Ramos (cell line): ENCODE measurements at regions not wholly inside any gene's neighbourhood (a gene's known extent, or its start where the extent isn't known, plus 50 kb on each side); places are given as distances from the start of the nearest gene placed in this dataset.

Experiments used
- in situ Hi-C: fragments of 300-500 bp; cut with MboI; formaldehyde crosslinking; loops from one replicate; pipeline ENCODE4 v1.14.3; 2022; ENCODE audit warnings: low sequenced_read_pairs; ENCODE audit not compliant: unreplicated experiment

- in situ Hi-C loops: no loop called here
Observed at GRCh38 chr4:52212702-52213101, 161.6 kb downstream of the SPATA18 start.

- in situ Hi-C loops: no loop called here
Observed at GRCh38 chr4:52231526-52231925, 180.4 kb downstream of the SPATA18 start.

- in situ Hi-C loops: no loop called here
Observed at GRCh38 chr4:52234561-52235440, 183.7 kb downstream of the SPATA18 start.

GRCh38 chr4:52235552-52236201 is 184.6 kb downstream of the SPATA18 start:
- in situ Hi-C loops: no loop called here

DNA sequence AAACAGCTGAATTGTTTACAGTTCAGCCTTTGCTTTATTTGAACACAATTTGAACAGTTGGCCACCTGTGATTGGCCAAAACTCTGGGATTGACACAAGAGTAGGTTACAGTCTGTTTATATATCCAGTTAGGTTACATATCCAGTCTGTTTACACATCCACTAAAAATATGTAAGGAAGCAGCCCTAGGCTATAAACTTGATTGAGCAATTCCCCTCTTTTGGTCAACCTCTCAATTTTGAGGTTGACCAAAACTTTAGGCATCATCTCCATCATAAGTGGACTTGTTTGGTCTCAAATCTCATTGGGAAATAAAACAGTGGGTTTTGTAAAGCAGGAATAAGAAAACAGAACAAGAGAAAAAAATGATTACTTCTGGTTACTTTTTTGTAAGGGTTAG is 190.8 kb downstream of the SPATA18 start:
- in situ Hi-C loops: no loop called here

- in situ Hi-C loops: no loop called here
Observed at GRCh38 chr4:52243367-52243766, 192.3 kb downstream of the SPATA18 start.

GRCh38 chr4:52244103-52244775 is 193.1 kb downstream of the SPATA18 start:
- in situ Hi-C loops: no loop called here

- in situ Hi-C loops: no loop called here
Observed at GRCh38 chr4:52244848-52245247, 193.7 kb downstream of the SPATA18 start.

GRCh38 chr4:52246827-52247226 is 195.7 kb downstream of the SPATA18 start:
- in situ Hi-C loops: no loop called here

DNA sequence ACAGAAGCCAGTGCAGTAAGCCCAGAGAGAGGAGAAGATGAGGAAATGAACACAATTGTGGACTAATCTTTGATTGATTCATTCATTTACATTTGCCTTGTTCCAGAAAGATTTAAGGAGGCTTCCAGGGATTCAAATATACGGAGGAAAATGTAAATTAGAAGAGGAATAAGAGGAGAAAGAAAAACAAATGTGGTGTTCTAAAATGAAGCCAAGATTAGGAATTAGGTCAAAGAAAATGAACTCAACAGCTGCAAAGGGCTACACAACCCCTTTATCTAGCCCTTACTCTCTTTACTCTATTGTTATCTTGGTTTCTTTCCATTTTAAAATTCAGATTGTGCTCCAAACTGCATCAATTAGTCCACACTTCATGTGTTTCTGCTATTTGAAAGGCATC is 196.8 kb downstream of the SPATA18 start:
- in situ Hi-C loops: no loop called here

GRCh38 chr4:52248820-52249219 is 197.7 kb downstream of the SPATA18 start:
- in situ Hi-C loops: no loop called here

DNA sequence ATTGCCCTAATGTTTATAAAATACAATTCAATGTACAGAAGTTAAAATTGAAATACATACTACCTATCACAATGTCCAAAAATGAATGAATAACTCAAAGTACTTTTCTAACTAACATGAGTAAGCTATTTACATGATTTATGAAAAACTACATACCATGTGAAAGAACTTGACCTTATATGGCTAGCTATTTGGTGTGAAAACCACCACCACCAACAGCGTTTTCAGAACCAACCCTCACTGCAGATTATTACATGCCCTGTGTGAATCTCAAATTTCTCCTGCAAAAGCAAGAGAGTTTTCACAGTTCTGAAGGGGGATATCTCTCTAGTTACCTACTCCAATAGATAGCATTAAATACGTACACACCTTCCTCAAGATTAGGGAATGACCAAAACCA is 198.5 kb downstream of the SPATA18 start:
- in situ Hi-C loops: no loop called here

- in situ Hi-C loops: no loop called here
Observed at GRCh38 chr4:52250154-52250553, 199.1 kb downstream of the SPATA18 start.

DNA sequence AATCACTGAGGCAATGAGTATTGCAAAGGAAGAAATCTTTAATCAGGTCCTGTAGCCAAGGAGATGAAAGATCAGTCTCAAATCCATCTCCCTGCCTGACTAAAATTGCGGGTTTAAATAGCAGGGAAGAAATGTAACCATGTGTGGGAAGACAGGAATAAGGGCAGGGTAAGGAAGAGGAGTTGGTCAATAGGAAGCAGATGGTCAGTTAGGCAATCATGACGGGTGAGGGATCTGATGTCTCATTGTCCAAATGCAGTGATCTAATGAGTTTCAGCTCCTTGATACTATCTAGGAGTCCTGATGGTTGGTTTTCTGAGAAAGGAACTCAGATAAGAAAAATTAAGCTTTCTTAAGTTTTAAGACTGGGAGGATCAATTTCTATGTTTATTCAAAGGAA is 200.8 kb downstream of the SPATA18 start:
- in situ Hi-C loops: no loop called here

DNA sequence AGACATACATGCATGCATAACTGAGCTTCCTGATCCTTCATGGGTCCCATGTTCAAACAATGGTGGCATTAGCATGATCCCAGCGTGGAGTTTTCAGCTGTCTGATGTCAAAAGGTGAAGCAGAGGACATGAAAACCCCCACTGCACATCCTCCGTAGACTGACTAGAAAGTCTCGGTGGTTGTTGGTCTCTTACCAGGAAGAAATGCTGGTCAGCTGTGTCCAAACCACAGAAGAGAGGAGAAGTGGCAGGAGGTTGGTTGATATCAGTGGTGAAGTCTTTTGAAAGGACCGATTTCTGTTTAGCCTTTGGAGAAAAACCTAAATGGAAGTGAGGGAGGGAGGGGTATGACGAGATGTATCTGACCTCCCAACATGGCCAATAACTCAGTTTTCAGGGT is 201.9 kb downstream of the SPATA18 start:
- in situ Hi-C loops: no loop called here

DNA sequence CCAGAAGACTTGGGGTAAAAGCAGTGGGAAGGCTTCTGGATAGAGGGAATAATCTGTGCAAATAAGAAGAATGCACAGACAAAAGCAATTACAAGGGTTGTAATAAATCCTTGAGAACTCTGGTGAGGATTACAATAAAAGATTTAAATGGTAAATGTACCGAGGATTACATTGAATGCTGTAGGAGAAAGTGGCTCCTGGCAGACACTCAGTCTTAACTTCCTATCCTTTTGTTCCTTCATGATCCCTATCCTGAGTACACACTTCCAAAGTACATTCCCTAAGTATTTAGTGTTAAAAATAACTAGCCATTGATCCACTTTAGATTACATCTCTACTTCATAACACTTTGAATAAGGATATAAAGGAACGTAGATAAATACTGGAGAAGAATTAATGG is 205.4 kb downstream of the SPATA18 start:
- in situ Hi-C loops: no loop called here

- in situ Hi-C loops: no loop called here
Observed at GRCh38 chr4:52259978-52260377, 208.9 kb downstream of the SPATA18 start.

GRCh38 chr4:52260514-52261210 is 209.6 kb downstream of the SPATA18 start:
- in situ Hi-C loops: no loop called here

GRCh38 chr4:52263607-52264006 is 212.5 kb downstream of the SPATA18 start:
- in situ Hi-C loops: no loop called here

DNA sequence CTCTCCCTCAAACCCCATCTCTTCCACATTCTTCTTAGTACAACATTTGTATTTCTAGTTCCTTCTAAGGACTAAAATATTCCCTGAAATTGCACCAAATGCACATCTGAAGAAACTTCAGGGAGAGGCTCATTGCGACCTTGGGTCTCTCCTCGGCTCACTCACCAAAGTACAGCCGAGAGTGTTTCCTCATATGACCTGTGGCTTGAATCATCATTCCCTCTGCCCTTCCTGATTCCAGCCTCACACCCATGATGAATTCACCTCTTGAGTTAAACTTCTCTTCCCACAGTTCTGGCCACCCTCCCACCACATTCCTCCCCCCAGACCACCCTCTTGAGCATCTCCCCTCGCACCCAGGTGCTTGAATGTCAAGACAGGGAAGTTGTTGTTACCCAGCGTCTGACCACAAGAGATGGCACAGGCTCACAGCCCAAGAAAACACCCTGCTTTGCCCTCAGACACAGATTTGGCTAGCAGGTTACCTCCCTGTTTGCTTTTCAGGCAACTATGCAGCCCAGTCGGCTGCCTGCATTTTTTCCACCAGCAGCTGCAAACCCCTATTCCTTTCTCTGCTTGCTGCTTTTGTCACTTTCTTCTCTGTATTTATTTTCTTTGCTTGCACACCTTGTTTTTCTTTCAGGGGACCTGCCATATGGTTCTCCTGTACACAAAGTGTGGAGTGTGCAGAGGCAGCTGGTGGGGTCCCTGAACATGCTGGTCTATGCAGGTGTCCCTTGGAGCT is 214.8 kb downstream of the SPATA18 start:
- in situ Hi-C loops: no loop called here
